SJSA1 (cell line): ENCODE measurements at regions not wholly inside any gene's neighbourhood (a gene's known extent, or its start where the extent isn't known, plus 50 kb on each side); places are given as distances from the start of the nearest gene placed in this dataset.

Experiments
- DNase-seq, 2 experiments: peaks; one replicate each; pipeline ENCODE4 v3.0.0-alpha.2; 2015 to 2020; ENCODE audit warnings: low spot score in 2 of 2, low read depth in 1 of 2
- H3K27ac ChIP-seq: fragments of 250-450 bp; sonication (Bioruptor Pico); 2 replicates; pipeline ENCODE4 v1.5.1; 2020; ENCODE audit warnings: mild to moderate bottlenecking, moderate library complexity
- H3K27me3 ChIP-seq: fragments of 250-450 bp; sonication (Bioruptor Pico); replicated peaks from 2 replicates; pipeline ENCODE4 v1.5.1; 2020; ENCODE audit warnings: mild to moderate bottlenecking, moderate library complexity
- H3K36me3 ChIP-seq: fragments of 250-450 bp; sonication (Bioruptor Pico); 2 replicates; pipeline ENCODE4 v1.5.1; 2020; ENCODE audit warnings: mild to moderate bottlenecking
- H3K4me1 ChIP-seq: fragments of 250-450 bp; sonication (Bioruptor Pico); replicated peaks from 2 replicates; pipeline ENCODE4 v1.6.1; 2021; ENCODE audit warnings: mild to moderate bottlenecking
- H3K4me3 ChIP-seq: fragments of 250-450 bp; sonication (Bioruptor Pico); 2 replicates; pipeline ENCODE4 v1.5.1; 2020; ENCODE audit warnings: mild to moderate bottlenecking
- H3K9me3 ChIP-seq: fragments of 250-450 bp; sonication (Bioruptor Pico); replicated peaks from 2 replicates; pipeline ENCODE4 v1.5.1; 2020; ENCODE audit warnings: mild to moderate bottlenecking

- Histone ChIP-seq H3K9me3 (peaks cover 13% of the 10 kb centered on the region), H3K27ac (no peak overlapping the region), H3K36me3 (no peaks in the 10 kb centered on the region), H3K27me3 (no peaks in the 10 kb centered on the region), H3K4me1 (no peaks in the 10 kb centered on the region), H3K4me3 (no peak overlapping the region)
- no peak for DNase-seq
These were observed 64.1 kb upstream of the SALL3 start for GRCh38 chr18:78915446-78916008.

GRCh38 chr18:78918707-78919106 lies 60.9 kb upstream of the SALL3 start:
- H3K4me3 ChIP-seq, result no peak overlapping the region
- no peaks in the 10 kb centered on the region for H3K27me3 ChIP-seq
- no peak overlapping the region for H3K27ac ChIP-seq
- peaks cover 15% of the 10 kb centered on the region for H3K9me3 ChIP-seq
- H3K36me3 ChIP-seq, result no peaks in the 10 kb centered on the region
- no peaks in the 10 kb centered on the region for H3K4me1 ChIP-seq
- no peak for DNase-seq

- Histone ChIP-seq H3K27me3 (no peaks in the 10 kb centered on the region), H3K4me1 (no peaks in the 10 kb centered on the region), H3K27ac (no peak overlapping the region), H3K4me3 (no peak overlapping the region), H3K36me3 (no peaks in the 10 kb centered on the region), H3K9me3 (peaks cover 12% of the 10 kb centered on the region; the same call in 1 of the 2 replicates)
- DNase-seq, result no peak
These were observed 59.7 kb upstream of the SALL3 start for GRCh38 chr18:78919956-78920355.

- Histone ChIP-seq H3K9me3 (peaks cover 8% of the 10 kb centered on the region), H3K27me3 (no peaks in the 10 kb centered on the region), H3K4me1 (no peaks in the 10 kb centered on the region), H3K4me3 (no peak overlapping the region), H3K27ac (no peak overlapping the region), H3K36me3 (no peaks in the 10 kb centered on the region)
- no peak for DNase-seq
These were observed 59.0 kb upstream of the SALL3 start for GRCh38 chr18:78920456-78921138.

GRCh38 chr18:78922856-78923255 lies 56.8 kb upstream of the SALL3 start:
- DNase-seq, result no peak
- Histone ChIP-seq H3K4me1 (no peaks in the 10 kb centered on the region), H3K4me3 (no peak overlapping the region), H3K36me3 (no peaks in the 10 kb centered on the region), H3K27me3 (no peaks in the 10 kb centered on the region), H3K9me3 (peaks cover 5% of the 10 kb centered on the region), H3K27ac (no peak overlapping the region)

GRCh38 chr18:78924301-78924700 lies 55.3 kb upstream of the SALL3 start:
- no peaks in the 10 kb centered on the region for H3K4me1 ChIP-seq
- DNase-seq, result no peak
- H3K27me3 ChIP-seq, result no peaks in the 10 kb centered on the region
- H3K4me3 ChIP-seq, result no peak overlapping the region
- no peak overlapping the region for H3K27ac ChIP-seq
- H3K36me3 ChIP-seq, result no peaks in the 10 kb centered on the region
- peaks cover 5% of the 10 kb centered on the region for H3K9me3 ChIP-seq

- Histone ChIP-seq H3K4me3 (no peak overlapping the region), H3K9me3 (peaks cover 5% of the 10 kb centered on the region), H3K27ac (no peak overlapping the region), H3K36me3 (no peaks in the 10 kb centered on the region), H3K27me3 (no peaks in the 10 kb centered on the region), H3K4me1 (no peaks in the 10 kb centered on the region)
- no peak for DNase-seq
These were observed 54.7 kb upstream of the SALL3 start for GRCh38 chr18:78924786-78925540.

GRCh38 chr18:78925557-78926242 lies 53.9 kb upstream of the SALL3 start:
- Histone ChIP-seq H3K9me3 (peaks cover 5% of the 10 kb centered on the region), H3K27me3 (no peaks in the 10 kb centered on the region), H3K36me3 (no peaks in the 10 kb centered on the region), H3K4me3 (no peak overlapping the region), H3K4me1 (no peaks in the 10 kb centered on the region), H3K27ac (no peak overlapping the region)
- DNase-seq, result no peak

- Histone ChIP-seq H3K4me1 (no peaks in the 10 kb centered on the region), H3K9me3 (peaks cover 5% of the 10 kb centered on the region), H3K4me3 (no peak overlapping the region), H3K27ac (no peak overlapping the region), H3K27me3 (no peaks in the 10 kb centered on the region), H3K36me3 (no peaks in the 10 kb centered on the region)
- DNase-seq, result no peak
These were observed 53.4 kb upstream of the SALL3 start for GRCh38 chr18:78926243-78926615.

GRCh38 chr18:78927156-78927555 lies 52.5 kb upstream of the SALL3 start:
- DNase-seq, result no peak
- Histone ChIP-seq H3K4me1 (no peaks in the 10 kb centered on the region), H3K4me3 (no peak overlapping the region), H3K27me3 (no peaks in the 10 kb centered on the region), H3K9me3 (peaks cover 5% of the 10 kb centered on the region), H3K36me3 (no peaks in the 10 kb centered on the region), H3K27ac (no peak overlapping the region)

- H3K9me3 ChIP-seq, result peaks cover 5% of the 10 kb centered on the region
These were observed 52.0 kb upstream of the SALL3 start for GRCh38 chr18:78927616-78928015.

GRCh38 chr18:78928076-78928475 lies 51.5 kb upstream of the SALL3 start:
- no peaks in the 10 kb centered on the region for H3K4me1 ChIP-seq
- no peak overlapping the region for H3K27ac ChIP-seq
- H3K36me3 ChIP-seq, result no peaks in the 10 kb centered on the region
- peaks cover 3% of the 10 kb centered on the region for H3K9me3 ChIP-seq
- no peak for DNase-seq
- no peak overlapping the region for H3K4me3 ChIP-seq
- H3K27me3 ChIP-seq, result no peaks in the 10 kb centered on the region

More at GRCh38 chr18:78927616-78928015, 52.0 kb upstream of the SALL3 start:
- H3K27me3 ChIP-seq, result no peaks in the 10 kb centered on the region
- H3K27ac ChIP-seq, result no peak overlapping the region
- no peak overlapping the region for H3K4me3 ChIP-seq
- H3K4me1 ChIP-seq, result no peaks in the 10 kb centered on the region
- DNase-seq, result no peak
- H3K36me3 ChIP-seq, result no peaks in the 10 kb centered on the region

GRCh38 chr18:78929516-78929915 lies 50.1 kb upstream of the SALL3 start:
- Histone ChIP-seq H3K27ac (no peak overlapping the region), H3K9me3 (peaks cover 3% of the 10 kb centered on the region), H3K27me3 (no peaks in the 10 kb centered on the region), H3K36me3 (no peaks in the 10 kb centered on the region), H3K4me1 (no peaks in the 10 kb centered on the region), H3K4me3 (no peak overlapping the region)
- no peak for DNase-seq
